Midbrain (tissue), 1 donor: ENCODE measurements at regions not wholly inside any gene's neighbourhood (a gene's known extent, or its start where the extent isn't known, plus 50 kb on each side); places are given as distances from the start of the nearest gene placed in this dataset.
"Not testable (repeated sequence)": the region's sequence is repeated elsewhere in the genome, so short reads cannot be mapped to it uniquely, and the experiment has no call there.

Source experiments
- DNase-seq: peaks from one replicate; lab custom pipeline; 2025; lab: John Stamatoyannopoulos, UW

GRCh38 chr10:30697806-30698205, 68.3 kb upstream of the LYZL2 start:
- no peak for DNase-seq

GRCh38 chr10:30697221-30697620, 67.7 kb upstream of the LYZL2 start:
- DNase-seq, result not testable (repeated sequence)

- DNase-seq, result not testable (repeated sequence)
These were observed 67.0 kb upstream of the LYZL2 start for GRCh38 chr10:30696416-30697185.

DNA sequence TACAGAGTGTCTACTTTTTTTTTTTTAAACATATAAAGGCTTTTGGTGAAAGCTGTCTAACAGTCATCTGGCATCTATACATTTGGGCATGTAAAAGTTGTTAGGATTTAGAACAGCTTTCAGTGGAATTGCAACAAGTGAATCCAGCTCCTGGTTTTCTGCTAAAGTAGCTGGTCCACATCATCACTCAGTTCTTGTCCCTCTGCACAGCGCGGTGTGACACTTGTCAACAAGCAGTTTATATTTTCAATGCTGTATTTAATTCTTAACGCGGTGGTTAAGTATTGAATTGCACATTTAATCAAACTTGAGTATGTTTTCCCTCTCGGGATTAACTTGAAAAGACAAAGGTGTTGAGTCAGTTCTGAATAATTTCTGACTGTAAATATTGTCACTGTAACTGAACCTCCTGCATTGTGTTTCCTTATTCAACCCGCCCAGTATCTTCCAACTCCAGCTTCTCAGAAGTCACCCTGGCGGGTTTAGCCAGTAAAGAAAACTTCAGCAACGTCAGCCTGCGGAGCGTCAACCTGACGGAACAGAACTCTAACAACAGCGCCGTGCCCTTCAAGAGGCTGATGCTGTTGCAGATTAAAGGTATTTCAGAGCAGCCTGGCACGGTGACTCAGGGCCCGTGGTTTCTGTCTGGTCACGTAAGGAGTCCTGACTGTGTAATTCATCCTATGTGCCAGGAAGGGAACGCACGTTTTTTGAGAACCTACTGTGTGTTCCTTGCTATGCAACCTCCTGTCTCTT, 66.1 kb upstream of the LYZL2 start:
- DNase-seq, result not testable (repeated sequence)

- no peak for DNase-seq
These were observed 65.1 kb upstream of the LYZL2 start for GRCh38 chr10:30694518-30695228.

GRCh38 chr10:30691639-30692015, 62.1 kb upstream of the LYZL2 start:
- DNase-seq, result no peak

- DNase-seq, result not testable (repeated sequence)
These were observed 61.5 kb upstream of the LYZL2 start for GRCh38 chr10:30690948-30691638.

DNA sequence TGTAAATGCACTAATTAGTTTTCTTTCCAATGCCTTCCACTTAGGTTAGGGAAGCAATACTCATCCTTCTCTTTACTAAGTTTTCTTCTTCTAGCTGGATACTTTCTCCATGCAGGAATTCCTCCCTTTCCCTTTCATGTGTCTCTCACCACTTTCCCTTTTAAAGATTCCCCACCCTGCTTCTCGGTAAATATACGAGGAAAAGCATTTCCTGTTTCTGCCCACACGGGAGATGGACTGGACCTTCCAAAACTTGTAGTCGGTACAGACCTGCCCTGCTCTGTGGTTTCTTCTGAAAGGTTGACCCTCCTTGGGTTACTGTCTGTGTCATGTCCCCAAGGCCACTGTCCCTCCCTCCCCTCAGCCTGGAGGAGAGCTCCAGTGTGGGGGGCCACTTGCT, 58.9 kb upstream of the LYZL2 start:
- DNase-seq, result no peak

GRCh38 chr10:30687698-30688213, 58.2 kb upstream of the LYZL2 start:
- peak; percentile 80 for DNase-seq

DNA sequence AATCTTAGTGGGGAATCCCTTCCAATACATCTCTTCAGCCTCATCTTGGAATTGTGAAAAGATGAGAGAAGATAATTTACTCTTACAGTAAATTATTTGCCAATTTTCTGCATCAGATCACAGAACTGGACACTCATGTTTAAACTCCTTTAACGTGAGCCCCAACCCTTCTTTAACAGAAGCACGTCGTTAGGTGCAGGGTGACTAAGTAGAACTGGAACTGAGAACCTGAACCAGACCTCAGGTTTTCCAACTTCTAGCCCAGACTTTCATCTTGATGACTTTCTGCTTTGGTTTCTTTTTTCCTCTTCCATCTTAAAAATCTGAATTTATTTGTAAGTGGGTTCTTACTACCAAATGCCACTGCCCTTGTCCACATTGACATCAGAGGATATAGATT, 57.2 kb upstream of the LYZL2 start:
- no peak for DNase-seq

- DNase-seq, result no peak
These were observed 53.9 kb upstream of the LYZL2 start for GRCh38 chr10:30683496-30683895.

- not testable (repeated sequence) for DNase-seq
These were observed 53.0 kb upstream of the LYZL2 start for GRCh38 chr10:30682377-30683199.

- DNase-seq, result no peak
These were observed 51.4 kb upstream of the LYZL2 start for GRCh38 chr10:30680908-30681307.
